HAP-1 (cell line): ENCODE measurements at regions not wholly inside any gene's neighbourhood (a gene's known extent, or its start where the extent isn't known, plus 50 kb on each side); places are given as distances from the start of the nearest gene placed in this dataset.

Experiments
- DNase-seq, 2 experiments: peaks; one replicate each; pipeline ENCODE4 v3.0.0-alpha.2; 2016 to 2020; ENCODE audit warnings: low spot score in 2 of 2
- H3K27me3 ChIP-seq: fragments of 250-450 bp; sonication (Bioruptor Pico); 2 replicates; pipeline ENCODE4 v1.5.1; 2020; ENCODE audit warnings: low read depth, mild to moderate bottlenecking, moderate library complexity
- H3K36me3 ChIP-seq: fragments of 250-450 bp; sonication (Bioruptor Pico); replicated peaks from 2 replicates; pipeline ENCODE4 v1.5.1; 2020; ENCODE audit warnings: mild to moderate bottlenecking
- H3K4me1 ChIP-seq: fragments of 250-450 bp; sonication (Bioruptor Pico); 2 replicates; pipeline ENCODE4 v1.5.1; 2020; ENCODE audit warnings: mild to moderate bottlenecking
- H3K4me3 ChIP-seq: fragments of 250-450 bp; sonication (Bioruptor Pico); 2 replicates; pipeline ENCODE4 v1.5.1; 2020; ENCODE audit warnings: mild to moderate bottlenecking, moderate library complexity
- H3K9me3 ChIP-seq: fragments of 250-450 bp; sonication (Bioruptor Pico); 2 replicates; pipeline ENCODE4 v1.5.1; 2020; ENCODE audit warnings: mild to moderate bottlenecking, moderate library complexity
- in situ Hi-C: fragments of 300-500 bp; cut with MboI; formaldehyde crosslinking; loops from 3 replicates; pipeline ENCODE4 v1.14.3; 2020; ENCODE audit warnings: low sequenced_read_pairs, inconsistent platforms, mixed read lengths

GRCh38 chr6:147042679-147043078 lies 161.5 kb upstream of the STXBP5 start:
- DNase-seq: no peak
- Histone ChIP-seq H3K9me3 (no peaks in the 10 kb centered on the region; the same call in 1 of the 2 replicates), H3K27me3 (no peaks in the 10 kb centered on the region), H3K36me3 (no peaks in the 10 kb centered on the region), H3K4me3 (no peak overlapping the region), H3K4me1 (no peaks in the 10 kb centered on the region)
- in situ Hi-C loops: no loop called here

GRCh38 chr6:147043994-147044477 lies 160.2 kb upstream of the STXBP5 start:
- DNase-seq: no peak
- Histone ChIP-seq H3K9me3 (no peaks in the 10 kb centered on the region; the same call in 1 of the 2 replicates), H3K4me3 (no peak overlapping the region), H3K4me1 (no peaks in the 10 kb centered on the region), H3K36me3 (no peaks in the 10 kb centered on the region), H3K27me3 (no peaks in the 10 kb centered on the region)
- in situ Hi-C loops: no loop called here

GRCh38 chr6:147046141-147046877 lies 157.9 kb upstream of the STXBP5 start:
- Histone ChIP-seq H3K36me3 (no peaks in the 10 kb centered on the region), H3K4me1 (no peaks in the 10 kb centered on the region), H3K4me3 (no peak overlapping the region), H3K27me3 (no peaks in the 10 kb centered on the region), H3K9me3 (no peaks in the 10 kb centered on the region; the same call in 1 of the 2 replicates)
- DNase-seq: no peak
- in situ Hi-C loops: no loop called here

GRCh38 chr6:147048930-147049329 lies 155.3 kb upstream of the STXBP5 start:
- no peaks in the 10 kb centered on the region for H3K9me3 ChIP-seq
- no peaks in the 10 kb centered on the region for H3K36me3 ChIP-seq
- no peaks in the 10 kb centered on the region for H3K27me3 ChIP-seq
- H3K4me1 ChIP-seq: no peaks in the 10 kb centered on the region
- H3K4me3 ChIP-seq: no peak overlapping the region
- DNase-seq: no peak
- in situ Hi-C loops: no loop called here

GRCh38 chr6:147053311-147053921 lies 150.8 kb upstream of the STXBP5 start:
- in situ Hi-C loops: no loop called here
- Histone ChIP-seq H3K4me1 (no peaks in the 10 kb centered on the region), H3K36me3 (no peaks in the 10 kb centered on the region), H3K27me3 (no peaks in the 10 kb centered on the region), H3K9me3 (no peaks in the 10 kb centered on the region), H3K4me3 (no peak overlapping the region)
- no peak for DNase-seq

- no peaks in the 10 kb centered on the region for H3K9me3 ChIP-seq
- no peaks in the 10 kb centered on the region for H3K4me1 ChIP-seq
- no peak overlapping the region for H3K4me3 ChIP-seq
- no peaks in the 10 kb centered on the region for H3K36me3 ChIP-seq
- in situ Hi-C loops: no loop called here
- no peak for DNase-seq
- no peaks in the 10 kb centered on the region for H3K27me3 ChIP-seq
Observed at GRCh38 chr6:147054158-147054557, 150.1 kb upstream of the STXBP5 start.

- in situ Hi-C loops: no loop called here
Observed at GRCh38 chr6:147054871-147055270, 149.3 kb upstream of the STXBP5 start.

GRCh38 chr6:147055821-147056392 lies 148.3 kb upstream of the STXBP5 start:
- no peaks in the 10 kb centered on the region for H3K9me3 ChIP-seq
- H3K4me1 ChIP-seq: no peaks in the 10 kb centered on the region
- H3K27me3 ChIP-seq: no peaks in the 10 kb centered on the region
- no peak for DNase-seq
- no peaks in the 10 kb centered on the region for H3K36me3 ChIP-seq
- in situ Hi-C loops: no loop called here
- H3K4me3 ChIP-seq: no peak overlapping the region

More at GRCh38 chr6:147054871-147055270, 149.3 kb upstream of the STXBP5 start:
- no peak overlapping the region for H3K4me3 ChIP-seq
- no peaks in the 10 kb centered on the region for H3K36me3 ChIP-seq
- no peaks in the 10 kb centered on the region for H3K27me3 ChIP-seq
- DNase-seq: no peak
- H3K4me1 ChIP-seq: no peaks in the 10 kb centered on the region
- H3K9me3 ChIP-seq: no peaks in the 10 kb centered on the region

GRCh38 chr6:147057188-147057587 lies 147.0 kb upstream of the STXBP5 start:
- in situ Hi-C loops: no loop called here
- Histone ChIP-seq H3K4me1 (no peaks in the 10 kb centered on the region), H3K36me3 (no peaks in the 10 kb centered on the region), H3K4me3 (no peak overlapping the region), H3K27me3 (no peaks in the 10 kb centered on the region), H3K9me3 (no peaks in the 10 kb centered on the region)
- no peak for DNase-seq

GRCh38 chr6:147057705-147058342 lies 146.4 kb upstream of the STXBP5 start:
- no peaks in the 10 kb centered on the region for H3K4me1 ChIP-seq
- in situ Hi-C loops: no loop called here
- DNase-seq: no peak
- H3K4me3 ChIP-seq: no peak overlapping the region
- no peaks in the 10 kb centered on the region for H3K9me3 ChIP-seq
- no peaks in the 10 kb centered on the region for H3K27me3 ChIP-seq
- no peaks in the 10 kb centered on the region for H3K36me3 ChIP-seq

GRCh38 chr6:147058786-147059385 lies 145.3 kb upstream of the STXBP5 start:
- Histone ChIP-seq H3K27me3 (no peaks in the 10 kb centered on the region), H3K9me3 (no peaks in the 10 kb centered on the region), H3K4me1 (no peaks in the 10 kb centered on the region), H3K4me3 (no peak overlapping the region), H3K36me3 (no peaks in the 10 kb centered on the region)
- in situ Hi-C loops: no loop called here
- DNase-seq: no peak

- Histone ChIP-seq H3K27me3 (no peaks in the 10 kb centered on the region), H3K36me3 (no peaks in the 10 kb centered on the region), H3K4me3 (no peak overlapping the region), H3K4me1 (no peaks in the 10 kb centered on the region), H3K9me3 (no peaks in the 10 kb centered on the region)
- in situ Hi-C loops: no loop called here
- no peak for DNase-seq
Observed at GRCh38 chr6:147060636-147061035, 143.6 kb upstream of the STXBP5 start.

- Histone ChIP-seq H3K27me3 (no peaks in the 10 kb centered on the region), H3K4me3 (no peak overlapping the region), H3K36me3 (no peaks in the 10 kb centered on the region), H3K9me3 (no peaks in the 10 kb centered on the region), H3K4me1 (no peaks in the 10 kb centered on the region)
- no peak for DNase-seq
- in situ Hi-C loops: no loop called here
Observed at GRCh38 chr6:147061252-147061651, 143.0 kb upstream of the STXBP5 start.
